IMR-90 (cell line): ENCODE measurements at regions not wholly inside any gene's neighbourhood (a gene's known extent, or its start where the extent isn't known, plus 50 kb on each side); places are given as distances from the start of the nearest gene placed in this dataset.

Experiments used
- ATAC-seq: fragments of 200-7000 bp; cut with Tn5 transposase; 2 replicates; pipeline ENCODE4 v1.9.1; 2020; ENCODE audit warnings: low read depth, mild to moderate bottlenecking, moderate library complexity
- BruUV-seq: library from RNA; stranded (reverse); fragments of 400-500 nt; replicated peaks from 2 replicates; lab custom pipeline; 2021; lab: Mats Ljungman, UMichigan
- CTCF ChIA-PET: fragments of 300-600 bp; formaldehyde crosslinking; extraction: SDS; loops from one replicate; lab custom pipeline; 2021; ENCODE audit warnings: antibody characterized with exemption; lab: Yijun Ruan, JAX
- POLR2A ChIA-PET: fragments of 300-600 bp; sonication (Branson Sonifier 250); formaldehyde crosslinking; loops from one replicate; lab custom pipeline; 2022; ENCODE audit warnings: antibody characterized with exemption; ENCODE audit not compliant: unreplicated experiment; lab: Charles Lee
- DNase-seq: peaks from one replicate; pipeline ENCODE4 v3.0.0; 2013
- H2AFZ ChIP-seq: replicated peaks from 2 replicates; pipeline ENCODE3; 2013; ENCODE audit warnings: low read length, mild to moderate bottlenecking; ENCODE audit not compliant: poor library complexity
- H2AK5ac ChIP-seq: 2 replicates; pipeline ENCODE4 v1.6.1; 2013; ENCODE audit warnings: low read depth, low read length, inconsistent platforms
- H2AK9ac ChIP-seq: replicated peaks from 2 replicates; pipeline ENCODE3; 2013; ENCODE audit warnings: mild to moderate bottlenecking, low read depth, low read length, moderate library complexity; ENCODE audit not compliant: poor library complexity
- H2BK120ac ChIP-seq: 2 replicates; pipeline ENCODE4 v1.6.1; 2013; ENCODE audit warnings: low read depth, low read length, inconsistent platforms
- H2BK15ac ChIP-seq: 3 replicates; pipeline ENCODE4 v1.6.1; 2013; ENCODE audit warnings: low read depth, low read length, inconsistent platforms
- H2BK20ac ChIP-seq: 2 replicates; pipeline ENCODE4 v1.6.1; 2013; ENCODE audit warnings: low read depth, mild to moderate bottlenecking, inconsistent platforms, low read length, moderate library complexity
- H2BK5ac ChIP-seq: 2 replicates; pipeline ENCODE4 v1.6.1; 2013; ENCODE audit warnings: mild to moderate bottlenecking, low read depth, low read length, inconsistent platforms; ENCODE audit not compliant: poor library complexity, severe bottlenecking
- H3K14ac ChIP-seq: replicated peaks from 2 replicates; pipeline ENCODE4 v1.6.1; 2013; ENCODE audit warnings: low read depth, low read length, inconsistent platforms
- H3K18ac ChIP-seq: 2 replicates; pipeline ENCODE4 v1.6.1; 2013; ENCODE audit warnings: low read depth, low read length, control low read depth
- H3K23ac ChIP-seq: 2 replicates; pipeline ENCODE4 v1.6.1; 2013; ENCODE audit warnings: low read depth, low read length, inconsistent platforms
- H3K27ac ChIP-seq: 2 replicates; pipeline ENCODE4 v1.5.1; 2013; ENCODE audit warnings: mild to moderate bottlenecking, control low read depth, low read length; ENCODE audit not compliant: insufficient read depth
- H3K27me3 ChIP-seq: 2 replicates; pipeline ENCODE4 v1.6.1; 2013; ENCODE audit warnings: low read length; ENCODE audit not compliant: control insufficient read depth, insufficient read depth
- H3K36me3 ChIP-seq: 2 replicates; pipeline ENCODE4 v1.6.1; 2013; ENCODE audit warnings: low read length, mixed read lengths; ENCODE audit not compliant: control insufficient read depth, insufficient read depth
- H3K4ac ChIP-seq: 2 replicates; pipeline ENCODE4 v1.6.1; 2013; ENCODE audit warnings: low read depth, low read length, inconsistent platforms
- H3K4me1 ChIP-seq: 2 replicates; pipeline ENCODE4 v1.6.1; 2013; ENCODE audit warnings: low read length, mixed read lengths; ENCODE audit not compliant: control insufficient read depth, insufficient read depth
- H3K4me2 ChIP-seq: 2 replicates; pipeline ENCODE4 v1.6.1; 2013; ENCODE audit warnings: low read depth, mild to moderate bottlenecking, control low read depth, low read length, moderate library complexity
- H3K4me3 ChIP-seq: 2 replicates; pipeline ENCODE4 v1.5.1; 2013; ENCODE audit warnings: low read depth, mild to moderate bottlenecking, control low read depth, low read length, moderate library complexity; ENCODE audit not compliant: insufficient read depth
- H3K56ac ChIP-seq: 2 replicates; pipeline ENCODE4 v1.6.1; 2013; ENCODE audit warnings: low read length, inconsistent platforms; ENCODE audit not compliant: insufficient read depth; ENCODE audit errors: extremely low read depth
- H3K79me1 ChIP-seq, 2 experiments: 2 replicates each; pipeline ENCODE4 v1.6.1; 2013; ENCODE audit warnings: low read length in 2 of 2, inconsistent platforms in 1 of 2, low read depth in 1 of 2
- H3K9ac ChIP-seq: 2 replicates; pipeline ENCODE4 v1.6.1; 2013; ENCODE audit warnings: low read depth, low read length, control low read depth
- H3K9me1 ChIP-seq: 2 replicates; pipeline ENCODE4 v1.6.1; 2013; ENCODE audit warnings: low read length, inconsistent platforms; ENCODE audit not compliant: insufficient read depth
- H3K9me3 ChIP-seq: 2 replicates; pipeline ENCODE4 v1.6.1; 2013; ENCODE audit warnings: low read length; ENCODE audit not compliant: control insufficient read depth, insufficient read depth
- H4K20me1 ChIP-seq: 2 replicates; pipeline ENCODE4 v1.6.1; 2013; ENCODE audit warnings: low read length, inconsistent platforms; ENCODE audit not compliant: insufficient read depth
- H4K5ac ChIP-seq: 2 replicates; pipeline ENCODE4 v1.6.1; 2013; ENCODE audit warnings: mild to moderate bottlenecking, low read depth, low read length, control low read depth
- H4K8ac ChIP-seq, 2 experiments: 2 replicates each; pipeline ENCODE4 v1.6.1; 2013; ENCODE audit warnings: low read depth in 2 of 2, low read length in 2 of 2, control low read depth in 1 of 2, inconsistent platforms in 1 of 2
- H4K91ac ChIP-seq: 2 replicates; pipeline ENCODE4 v1.6.1; 2013; ENCODE audit warnings: low read depth, low read length, inconsistent platforms; ENCODE audit not compliant: insufficient read depth
- BHLHE40 ChIP-seq: fragments of 150-350 bp; IDR thresholded peaks from 2 replicates; pipeline ENCODE4 v1.6.1; 2016; ENCODE audit warnings: mild to moderate bottlenecking, low read depth, low read length
- CEBPB ChIP-seq: IDR thresholded peaks from 2 replicates; pipeline ENCODE4 v1.6.1; 2012; ENCODE audit warnings: low read depth, low read length, improper control_type of control experiment
- CHD1 ChIP-seq: IDR thresholded peaks from 2 replicates; pipeline ENCODE4 v1.6.1; 2012; ENCODE audit warnings: low read depth, low read length, improper control_type of control experiment
- FOS ChIP-seq: fragments of 150-350 bp; IDR thresholded peaks from 2 replicates; pipeline ENCODE4 v1.6.1; 2016; ENCODE audit warnings: low read depth, low read length
- MAFK ChIP-seq: IDR thresholded peaks from 2 replicates; pipeline ENCODE4 v1.6.1; 2012; ENCODE audit warnings: low read depth, low read length, improper control_type of control experiment
- MAZ ChIP-seq: IDR thresholded peaks from 2 replicates; pipeline ENCODE4 v1.6.1; 2012; ENCODE audit warnings: low read depth, mild to moderate bottlenecking, low read length, improper control_type of control experiment, moderate library complexity, borderline replicate concordance
- MXI1 ChIP-seq: IDR thresholded peaks from 2 replicates; pipeline ENCODE4 v1.6.1; 2012; ENCODE audit warnings: low read depth, mild to moderate bottlenecking, low read length, moderate library complexity, borderline replicate concordance
- NFE2L2 ChIP-seq: fragments of 150-350 bp; IDR thresholded peaks from 2 replicates; pipeline ENCODE4 v1.6.1; 2016; ENCODE audit warnings: low read depth, mild to moderate bottlenecking, low read length
- POLR2A ChIP-seq: IDR thresholded peaks from 2 replicates; pipeline ENCODE4 v1.6.1; 2012; ENCODE audit warnings: mild to moderate bottlenecking, low read depth, low read length
- RAD21 ChIP-seq: IDR thresholded peaks from 2 replicates; pipeline ENCODE4 v1.6.1; 2012; ENCODE audit warnings: low read length, improper control_type of control experiment
- RCOR1 ChIP-seq: IDR thresholded peaks from 2 replicates; pipeline ENCODE4 v1.6.1; 2012; ENCODE audit warnings: mild to moderate bottlenecking, low read length, improper control_type of control experiment; ENCODE audit not compliant: insufficient replicate concordance
- RFX5 ChIP-seq: IDR thresholded peaks from 2 replicates; pipeline ENCODE4 v1.8.0; 2012; ENCODE audit warnings: low read depth, mild to moderate bottlenecking, low read length, moderate library complexity
- SMC3 ChIP-seq: fragments of 150-350 bp; IDR thresholded peaks from 2 replicates; pipeline ENCODE4 v1.6.1; 2016; ENCODE audit warnings: low read depth, mild to moderate bottlenecking, antibody characterized with exemption, low read length, moderate library complexity
- WGBS, 2 experiments: methylation state at CpG; one replicate each; pipeline versions ENCODE4 v1.1.5 to v1.1.7; 2013; ENCODE audit warnings: missing lambda C conversion rate in 2 of 2; ENCODE audit not compliant: insufficient read length in 1 of 2; ENCODE audit errors: extremely low coverage in 2 of 2; 5-methylcytosine and 5-hydroxymethylcytosine counted together
- dilution Hi-C: fragments of 300-500 bp; cut with HindIII; formaldehyde crosslinking; loops from one replicate; pipeline ENCODE4 v1.14.3; 2018; ENCODE audit warnings: low sequenced_read_pairs; ENCODE audit not compliant: unreplicated experiment
- in situ Hi-C: fragments of 300-500 bp; cut with MboI; formaldehyde crosslinking; loops from 3 replicates; pipeline ENCODE4 v1.14.3; 2019; ENCODE audit warnings: low sequenced_read_pairs, inconsistent platforms, mixed read lengths
- intact Hi-C: fragments of 100-400 bp; cut with micrococcal nuclease; formaldehyde crosslinking; loops from 2 replicates; pipeline ENCODE4 v1.10.0; 2022
- TF ChIP-seq, protein P1 (sequence below): fragments of 150-350 bp; IDR thresholded peaks from 2 replicates; pipeline ENCODE4 v1.6.1; 2016; ENCODE audit warnings: low read depth, mild to moderate bottlenecking, low read length, moderate library complexity, borderline replicate concordance
- TF ChIP-seq, protein P2 (sequence below): fragments of 150-350 bp; IDR thresholded peaks from 2 replicates; pipeline ENCODE4 v1.6.1; 2017; ENCODE audit warnings: mild to moderate bottlenecking, antibody characterized with exemption, low read length, low read depth

DNA sequence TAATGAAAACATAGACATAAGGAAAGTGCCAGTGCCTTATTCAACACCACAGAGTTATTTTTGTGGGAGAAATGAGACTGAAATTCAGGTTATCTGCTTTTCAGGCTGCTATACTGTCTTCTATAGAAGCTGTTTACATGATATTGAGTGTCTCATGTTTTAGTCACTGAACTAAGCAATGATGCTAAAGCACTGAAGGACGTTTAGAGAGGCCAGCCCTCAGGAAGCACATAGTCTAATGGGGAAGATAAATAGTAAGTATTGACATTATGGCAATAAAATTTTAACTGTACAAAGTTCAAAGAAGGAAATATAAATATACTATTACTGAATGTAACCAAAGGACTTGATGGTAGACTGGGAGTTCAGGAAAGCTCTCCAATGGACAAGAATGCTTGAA, 186.4 kb upstream of the ZC3H15 start:
- H4K8ac ChIP-seq: no peak overlapping the region
- no peak overlapping the region for H2AFZ ChIP-seq
- no peak overlapping the region for H3K4me2 ChIP-seq
- no peak overlapping the region for H3K14ac ChIP-seq
- DNase-seq (no peak), ATAC-seq (no peak)
- no peak overlapping the region for H3K23ac ChIP-seq
- H3K9ac ChIP-seq: no peak overlapping the region
- H3K79me1 ChIP-seq: no peaks in the 10 kb centered on the region
- H3K27me3 ChIP-seq: no peaks in the 10 kb centered on the region
- H2BK5ac ChIP-seq: no peak overlapping the region
- in situ Hi-C loops (no loop called here), dilution Hi-C loops (no loop called here), intact Hi-C loops (no loop called here)
- no peak overlapping the region for H3K56ac ChIP-seq
- H3K9me3 ChIP-seq: no peaks in the 10 kb centered on the region
- H2BK15ac ChIP-seq: no peak overlapping the region
- H2AK9ac ChIP-seq: no peak overlapping the region
- H2AK5ac ChIP-seq: no peak overlapping the region
- TF ChIP-seq POLR2A (no peak), FOS (no peak), MXI1 (no peak), MAFK (no peak), SMC3 (no peak), RFX5 (no peak), BHLHE40 (no peak), MAZ (no peak), RCOR1 (no peak), CHD1 (no peak), NFE2L2 (no peak), RAD21 (no peak), CEBPB (no peak)
- TF ChIP-seq, protein P1, sequence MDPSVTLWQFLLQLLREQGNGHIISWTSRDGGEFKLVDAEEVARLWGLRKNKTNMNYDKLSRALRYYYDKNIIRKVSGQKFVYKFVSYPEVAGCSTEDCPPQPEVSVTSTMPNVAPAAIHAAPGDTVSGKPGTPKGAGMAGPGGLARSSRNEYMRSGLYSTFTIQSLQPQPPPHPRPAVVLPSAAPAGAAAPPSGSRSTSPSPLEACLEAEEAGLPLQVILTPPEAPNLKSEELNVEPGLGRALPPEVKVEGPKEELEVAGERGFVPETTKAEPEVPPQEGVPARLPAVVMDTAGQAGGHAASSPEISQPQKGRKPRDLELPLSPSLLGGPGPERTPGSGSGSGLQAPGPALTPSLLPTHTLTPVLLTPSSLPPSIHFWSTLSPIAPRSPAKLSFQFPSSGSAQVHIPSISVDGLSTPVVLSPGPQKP: no peak
- TF ChIP-seq, protein P2, sequence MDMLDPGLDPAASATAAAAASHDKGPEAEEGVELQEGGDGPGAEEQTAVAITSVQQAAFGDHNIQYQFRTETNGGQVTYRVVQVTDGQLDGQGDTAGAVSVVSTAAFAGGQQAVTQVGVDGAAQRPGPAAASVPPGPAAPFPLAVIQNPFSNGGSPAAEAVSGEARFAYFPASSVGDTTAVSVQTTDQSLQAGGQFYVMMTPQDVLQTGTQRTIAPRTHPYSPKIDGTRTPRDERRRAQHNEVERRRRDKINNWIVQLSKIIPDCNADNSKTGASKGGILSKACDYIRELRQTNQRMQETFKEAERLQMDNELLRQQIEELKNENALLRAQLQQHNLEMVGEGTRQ: no peak
- H3K36me3 ChIP-seq: no peaks in the 10 kb centered on the region
- H3K18ac ChIP-seq: no peak overlapping the region
- no TSS peak for BruUV-seq
- ChIA-PET POLR2A (no interaction called here), CTCF (interaction anchor here (0.7 kb wide), 1 partner anchor 351 kb away, joined by 3 read pairs; no protein-coding TSS in a partner anchor)
- H3K4ac ChIP-seq: no peak overlapping the region
- no peaks in the 10 kb centered on the region for H3K9me1 ChIP-seq
- H2BK120ac ChIP-seq: no peak overlapping the region
- WGBS, 2 experiments: no CpG with 5 or more reads among the region's 1 CpG
- no peak overlapping the region for H3K4me3 ChIP-seq
- no peak overlapping the region for H3K27ac ChIP-seq
- H4K20me1 ChIP-seq: no peaks in the 10 kb centered on the region
- no peak overlapping the region for H4K91ac ChIP-seq
- H4K5ac ChIP-seq: no peak overlapping the region
- H2BK20ac ChIP-seq: no peak overlapping the region
- no peaks in the 10 kb centered on the region for H3K4me1 ChIP-seq
